ENCODE measurements at regions not wholly inside any gene's neighbourhood (a gene's known extent, or its start where the extent isn't known, plus 50 kb on each side); places are given as distances from the start of the nearest gene placed in this dataset.

- Mint-ChIP-seq H3K36me3 (no peaks in the 10 kb centered on the region), H3K27me3 (peaks cover 3% of the 10 kb centered on the region), H3K9me3 (ENCODE audit: low read depth) (no peaks in the 10 kb centered on the region), H3K4me3 (no peak overlapping the region), H3K27ac (no peak overlapping the region), H3K4me1 (ENCODE audit: low read depth) (peaks cover 17% of the 10 kb centered on the region)
These were observed 250.9 kb downstream of the ICOS start for GRCh38 chr2:204187229-204188083.

- H3K27ac Mint-ChIP-seq: no peak overlapping the region
- no peak overlapping the region for H3K4me3 Mint-ChIP-seq
- no peaks in the 10 kb centered on the region for H3K36me3 Mint-ChIP-seq
- H3K27me3 Mint-ChIP-seq: peaks cover 6% of the 10 kb centered on the region
- H3K9me3 Mint-ChIP-seq (ENCODE audit: low read depth): no peaks in the 10 kb centered on the region
- H3K4me1 Mint-ChIP-seq (ENCODE audit: low read depth): peaks cover 15% of the 10 kb centered on the region
These were observed 255.0 kb downstream of the ICOS start for GRCh38 chr2:204191574-204191973.

GRCh38 chr2:204195498-204195897, 258.9 kb downstream of the ICOS start:
- H3K4me1 Mint-ChIP-seq (ENCODE audit: low read depth): no peaks in the 10 kb centered on the region
- no peaks in the 10 kb centered on the region for H3K36me3 Mint-ChIP-seq
- H3K9me3 Mint-ChIP-seq (ENCODE audit: low read depth): no peaks in the 10 kb centered on the region
- H3K27me3 Mint-ChIP-seq: peaks cover 8% of the 10 kb centered on the region
- no peak overlapping the region for H3K27ac Mint-ChIP-seq
- no peak overlapping the region for H3K4me3 Mint-ChIP-seq

GRCh38 chr2:204197336-204198005, 260.9 kb downstream of the ICOS start:
- Mint-ChIP-seq H3K27ac (no peak overlapping the region), H3K36me3 (no peaks in the 10 kb centered on the region), H3K4me1 (ENCODE audit: low read depth) (no peaks in the 10 kb centered on the region), H3K9me3 (ENCODE audit: low read depth) (no peaks in the 10 kb centered on the region), H3K27me3 (peaks cover 8% of the 10 kb centered on the region), H3K4me3 (no peak overlapping the region)

GRCh38 chr2:204199357-204199756, 262.8 kb downstream of the ICOS start:
- H3K27ac Mint-ChIP-seq: no peak overlapping the region
- no peaks in the 10 kb centered on the region for H3K9me3 Mint-ChIP-seq (ENCODE audit: low read depth)
- peaks cover 3% of the 10 kb centered on the region for H3K27me3 Mint-ChIP-seq
- H3K4me3 Mint-ChIP-seq: no peak overlapping the region
- H3K36me3 Mint-ChIP-seq: no peaks in the 10 kb centered on the region
- H3K4me1 Mint-ChIP-seq (ENCODE audit: low read depth): no peaks in the 10 kb centered on the region

GRCh38 chr2:204201507-204201906, 264.9 kb downstream of the ICOS start:
- Mint-ChIP-seq H3K27ac (no peak overlapping the region), H3K27me3 (peaks cover 4% of the 10 kb centered on the region), H3K9me3 (ENCODE audit: low read depth) (no peaks in the 10 kb centered on the region), H3K36me3 (no peaks in the 10 kb centered on the region), H3K4me3 (no peak overlapping the region), H3K4me1 (ENCODE audit: low read depth) (no peaks in the 10 kb centered on the region)

- Mint-ChIP-seq H3K27ac (no peak overlapping the region), H3K9me3 (ENCODE audit: low read depth) (no peaks in the 10 kb centered on the region), H3K4me1 (ENCODE audit: low read depth) (no peaks in the 10 kb centered on the region), H3K4me3 (no peak overlapping the region), H3K36me3 (no peaks in the 10 kb centered on the region), H3K27me3 (peaks cover 3% of the 10 kb centered on the region)
These were observed 265.7 kb downstream of the ICOS start for GRCh38 chr2:204202253-204202652.

- H3K4me3 Mint-ChIP-seq: no peak overlapping the region
These were observed 267.1 kb downstream of the ICOS start for GRCh38 chr2:204203704-204204103.

GRCh38 chr2:204205082-204205481, 268.5 kb downstream of the ICOS start:
- no peaks in the 10 kb centered on the region for H3K36me3 Mint-ChIP-seq
- H3K9me3 Mint-ChIP-seq (ENCODE audit: low read depth): no peaks in the 10 kb centered on the region
- no peak overlapping the region for H3K27ac Mint-ChIP-seq
- no peaks in the 10 kb centered on the region for H3K4me1 Mint-ChIP-seq (ENCODE audit: low read depth)
- H3K27me3 Mint-ChIP-seq: peaks cover 2% of the 10 kb centered on the region
- H3K4me3 Mint-ChIP-seq: no peak overlapping the region

More at GRCh38 chr2:204203704-204204103, 267.1 kb downstream of the ICOS start:
- Mint-ChIP-seq H3K27ac (no peak overlapping the region), H3K27me3 (peaks cover 2% of the 10 kb centered on the region), H3K9me3 (ENCODE audit: low read depth) (no peaks in the 10 kb centered on the region), H3K4me1 (ENCODE audit: low read depth) (no peaks in the 10 kb centered on the region), H3K36me3 (no peaks in the 10 kb centered on the region)

GRCh38 chr2:204205538-204205937, 269.0 kb downstream of the ICOS start:
- Mint-ChIP-seq H3K4me3 (no peak overlapping the region), H3K36me3 (no peaks in the 10 kb centered on the region), H3K27me3 (peaks cover 2% of the 10 kb centered on the region), H3K4me1 (ENCODE audit: low read depth) (no peaks in the 10 kb centered on the region), H3K27ac (no peak overlapping the region), H3K9me3 (ENCODE audit: low read depth) (no peaks in the 10 kb centered on the region)

- Mint-ChIP-seq H3K4me1 (ENCODE audit: low read depth) (no peaks in the 10 kb centered on the region), H3K4me3 (no peak overlapping the region), H3K27me3 (peaks cover 2% of the 10 kb centered on the region), H3K9me3 (ENCODE audit: low read depth) (no peaks in the 10 kb centered on the region), H3K27ac (no peak overlapping the region), H3K36me3 (no peaks in the 10 kb centered on the region)
These were observed 271.3 kb downstream of the ICOS start for GRCh38 chr2:204207866-204208265.

GRCh38 chr2:204213588-204213987, 277.0 kb downstream of the ICOS start:
- no peaks in the 10 kb centered on the region for H3K4me1 Mint-ChIP-seq (ENCODE audit: low read depth)
- no peak overlapping the region for H3K4me3 Mint-ChIP-seq
- H3K9me3 Mint-ChIP-seq (ENCODE audit: low read depth): peaks cover 7% of the 10 kb centered on the region
- peaks cover 4% of the 10 kb centered on the region for H3K36me3 Mint-ChIP-seq
- no peak overlapping the region for H3K27ac Mint-ChIP-seq
- H3K27me3 Mint-ChIP-seq: peaks cover 7% of the 10 kb centered on the region

GRCh38 chr2:204218040-204218439, 281.5 kb downstream of the ICOS start:
- peaks cover 4% of the 10 kb centered on the region for H3K36me3 Mint-ChIP-seq
- H3K27ac Mint-ChIP-seq: no peak overlapping the region
- peaks cover 9% of the 10 kb centered on the region for H3K27me3 Mint-ChIP-seq
- no peak overlapping the region for H3K4me3 Mint-ChIP-seq
- peaks cover 7% of the 10 kb centered on the region for H3K9me3 Mint-ChIP-seq (ENCODE audit: low read depth)
- H3K4me1 Mint-ChIP-seq (ENCODE audit: low read depth): no peaks in the 10 kb centered on the region

- Mint-ChIP-seq H3K36me3 (peaks cover 4% of the 10 kb centered on the region), H3K9me3 (ENCODE audit: low read depth) (peaks cover 7% of the 10 kb centered on the region), H3K4me1 (ENCODE audit: low read depth) (no peaks in the 10 kb centered on the region), H3K4me3 (no peak overlapping the region), H3K27ac (no peak overlapping the region), H3K27me3 (peaks cover 7% of the 10 kb centered on the region)
These were observed 282.6 kb downstream of the ICOS start for GRCh38 chr2:204219196-204219595.

GRCh38 chr2:204220896-204221295, 284.3 kb downstream of the ICOS start:
- Mint-ChIP-seq H3K9me3 (ENCODE audit: low read depth) (peaks cover 4% of the 10 kb centered on the region), H3K4me3 (no peak overlapping the region), H3K36me3 (peaks cover 2% of the 10 kb centered on the region), H3K27ac (no peak overlapping the region), H3K27me3 (peaks cover 6% of the 10 kb centered on the region), H3K4me1 (ENCODE audit: low read depth) (no peaks in the 10 kb centered on the region)

All from activated naive CD8-positive, alpha-beta T cell (primary cell).